ENCODE measurements at regions not wholly inside any gene's neighbourhood (a gene's known extent, or its start where the extent isn't known, plus 50 kb on each side); places are given as distances from the start of the nearest gene placed in this dataset.

- TF ChIP-seq CTCF (conservative IDR thresholded peaks at IDR 0.05) (no peak), ZFX (IDR thresholded peaks at IDR 0.05) (no peak)
Observed at GRCh38 chrX:95057341-95057740, 1383.3 kb downstream of the FAM133A start.
